AG04449 (cell line): ENCODE measurements at regions not wholly inside any gene's neighbourhood (a gene's known extent, or its start where the extent isn't known, plus 50 kb on each side); places are given as distances from the start of the nearest gene placed in this dataset.

Source experiments
- CTCF ChIA-PET: fragments of 350-600 bp; formaldehyde crosslinking; extraction: SDS; loops from one replicate; lab custom pipeline; 2021; ENCODE audit warnings: antibody characterized with exemption; lab: Yijun Ruan, JAX
- POLR2A ChIA-PET: fragments of 400-600, 350-600 bp; formaldehyde crosslinking; extraction: SDS; loops from one replicate; lab custom pipeline; 2020; ENCODE audit warnings: antibody characterized with exemption, inconsistent platforms; lab: Yijun Ruan, JAX
- DNase-seq: peaks from one replicate; pipeline ENCODE4 v3.0.0-alpha.2; 2010; ENCODE audit warnings: low read depth, low spot score
- H3K4me3 ChIP-seq: 2 replicates; pipeline ENCODE4 v1.5.1; 2011; ENCODE audit warnings: low read depth, mild to moderate bottlenecking, control low read depth, low read length
- CTCF ChIP-seq: IDR thresholded peaks from one replicate; pipeline ENCODE4 v1.5.1; 2011; ENCODE audit warnings: mild to moderate bottlenecking, moderate library complexity, low read length, control low read depth, inconsistent platforms; ENCODE audit not compliant: insufficient read depth; ENCODE audit errors: missing control alignments

DNA sequence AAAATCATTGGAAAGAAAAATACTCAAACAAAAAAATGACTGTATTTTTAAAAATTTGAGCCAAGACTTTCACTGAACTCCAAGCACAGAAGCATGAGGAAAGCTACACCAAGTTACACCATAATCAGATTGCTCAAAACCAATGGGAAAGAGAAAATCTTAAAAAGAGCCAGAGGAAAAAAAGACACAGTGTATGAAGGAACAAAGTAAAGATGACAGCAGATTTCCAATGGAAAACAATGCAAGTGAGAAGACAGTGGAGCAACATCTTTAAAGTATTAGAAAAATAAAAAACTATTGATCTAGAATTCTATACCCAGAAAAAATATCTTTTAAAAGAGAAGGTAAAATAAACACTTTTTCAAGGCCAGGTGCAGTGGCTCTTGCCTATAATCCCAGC, 147.8 kb upstream of the ZBTB40 start:
- ChIA-PET POLR2A (no interaction called here), CTCF (no interaction called here)
- TF ChIP-seq CTCF: no peak
- DNase-seq: no peak
- no peak overlapping the region for H3K4me3 ChIP-seq

DNA sequence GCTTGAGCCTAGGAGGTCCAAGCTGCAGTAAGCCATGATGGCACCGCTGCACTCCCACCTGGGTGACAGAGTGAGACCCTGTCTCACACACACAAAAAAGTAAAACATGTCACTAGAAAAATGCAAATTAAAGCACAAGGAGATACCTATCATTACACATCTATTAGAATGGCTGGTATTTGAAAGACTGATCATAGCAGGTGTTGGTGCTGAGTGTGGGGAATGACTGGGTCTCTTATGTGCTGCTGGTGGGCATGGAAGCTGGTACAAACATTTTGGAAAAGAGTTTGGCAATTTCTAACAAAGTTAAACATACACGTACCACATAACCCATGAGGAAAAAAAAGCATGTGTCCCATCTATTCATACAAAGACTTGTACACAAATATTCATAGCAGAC, 142.1 kb upstream of the ZBTB40 start:
- POLR2A ChIA-PET: no interaction called here
- CTCF ChIA-PET: interaction anchor here (0.7 to 1.3 kb wide), 2 partner anchors 330 to 1717 kb away, joined by 3 read pairs; no protein-coding TSS in a partner anchor
- DNase-seq: no peak
- no peak overlapping the region for H3K4me3 ChIP-seq
- no peak for TF ChIP-seq CTCF

- no peak for DNase-seq
- TF ChIP-seq CTCF: no peak
- ChIA-PET POLR2A (no interaction called here), CTCF (no interaction called here)
- H3K4me3 ChIP-seq: no peak overlapping the region
Observed at GRCh38 chr1:22311461-22311860, 140.2 kb upstream of the ZBTB40 start.

- ChIA-PET POLR2A (no interaction called here), CTCF (interaction anchor here (1.6 kb wide), 1 partner anchor 206 kb away, joined by 6 read pairs; no protein-coding TSS in a partner anchor)
- DNase-seq: no peak
- H3K4me3 ChIP-seq: no peak overlapping the region
- no peak for TF ChIP-seq CTCF
Observed at GRCh38 chr1:22313321-22313720, 138.3 kb upstream of the ZBTB40 start.

GRCh38 chr1:22314706-22315105, 136.9 kb upstream of the ZBTB40 start:
- POLR2A ChIA-PET: no interaction called here
- TF ChIP-seq CTCF: no peak

GRCh38 chr1:22315315-22316078, 136.2 kb upstream of the ZBTB40 start:
- ChIA-PET CTCF (no interaction called here), POLR2A (no interaction called here)
- no peak overlapping the region for H3K4me3 ChIP-seq
- no peak for DNase-seq
- no peak for TF ChIP-seq CTCF

More at GRCh38 chr1:22314706-22315105, 136.9 kb upstream of the ZBTB40 start:
- no peak overlapping the region for H3K4me3 ChIP-seq
- DNase-seq: no peak
- CTCF ChIA-PET: no interaction called here
